Heart left ventricle (tissue), 16 donors: ENCODE measurements at regions not wholly inside any gene's neighbourhood (a gene's known extent, or its start where the extent isn't known, plus 50 kb on each side); places are given as distances from the start of the nearest gene placed in this dataset.

Source experiments
- ATAC-seq, 4 donors: fragments of 200-7000 bp; cut with Tn5 transposase; one replicate each; pipeline ENCODE4 v1.9.1; 2020 to 2022; ENCODE audit warnings: moderate library complexity in 4 of 4, mild to moderate bottlenecking in 3 of 4, moderate number of reproducible peaks in 1 of 4
- DNase-seq, 5 donors: peaks; one replicate each; pipeline ENCODE4 v3.0.0-alpha.2; 2020
- H3K27ac ChIP-seq, 12 donors: fragments of 200-600 bp; sonication (generic) in 4 of 12; one replicate each; pipeline versions ENCODE4 v1.5.0 to v1.8.0; 2016 to 2022; ENCODE audit warnings: mild to moderate bottlenecking in 2 of 12
- H3K27me3 ChIP-seq, 9 donors: fragments of 200-600 bp; sonication (generic) in 2 of 9; one replicate each; pipeline versions ENCODE4 v1.5.1 to v1.8.0; 2016 to 2022; ENCODE audit warnings: mild to moderate bottlenecking in 3 of 9
- H3K36me3 ChIP-seq, 9 donors: fragments of 200-600 bp; sonication (generic) in 2 of 9; one replicate each; pipeline versions ENCODE4 v1.5.0 to v1.8.0; 2018 to 2022; ENCODE audit warnings: mild to moderate bottlenecking in 2 of 9
- H3K4me1 ChIP-seq, 12 donors: fragments of 200-600 bp; sonication (generic) in 4 of 12; one replicate each; pipeline versions ENCODE4 v1.5.0 to v1.8.0; 2016 to 2022; ENCODE audit warnings: mild to moderate bottlenecking in 3 of 12
- H3K4me3 ChIP-seq, 12 donors: fragments of 200-600 bp; sonication (generic) in 4 of 12; one replicate each; pipeline versions ENCODE4 v1.5.0 to v1.8.0; 2017 to 2022; ENCODE audit warnings: mild to moderate bottlenecking in 9 of 12, moderate library complexity in 4 of 12
- H3K9me3 ChIP-seq, 12 donors: fragments of 200-600 bp; sonication (generic) in 4 of 12; one replicate each; pipeline versions ENCODE4 v1.5.0 to v1.8.0; 2016 to 2022; ENCODE audit warnings: mild to moderate bottlenecking in 1 of 12
- CTCF ChIP-seq, 12 donors: fragments of 200-600 bp; sonication (generic) in 4 of 12; IDR thresholded peaks; one replicate each; pipeline versions ENCODE4 v1.5.0 to v1.8.0; 2018 to 2022; ENCODE audit warnings: antibody characterized with exemption in 12 of 12, mild to moderate bottlenecking in 5 of 12
- POLR2A ChIP-seq, 2 donors: fragments of 450-650 bp; IDR thresholded peaks; one replicate each; pipeline ENCODE4 v1.6.1; 2017; ENCODE audit warnings: antibody characterized with exemption in 2 of 2, mild to moderate bottlenecking in 2 of 2, moderate library complexity in 2 of 2
- WGBS, 4 donors: extraction: QIAGEN DNeasy Blood & Tissue Kit in 2 of 4; methylation state at CpG; one replicate each; pipeline versions ENCODE4 v1.1.5 to v1.1.7; 2013 to 2018; 5-methylcytosine and 5-hydroxymethylcytosine counted together
- intact Hi-C, 10 donors: fragments of 100-400 bp; cut with DNase I; formaldehyde crosslinking; loops; one replicate each; pipeline versions ENCODE4 v1.11.1 to v1.14.2; 2022
- donor health status: ischemic (EF 13 %, LVEDD 7.1; RV severe dilation, severe dysfunction).
- donor health status: healthy with polysubstance abuse.
- donor health status: DM: no; HTN: yes; CAD: no.
- donor health status: DM: no; HTN: no; CAD: no.
- donor health status: ischemic (EF 25% LVEDD 6.9; RV normal size, moderate dysfunction).
- donor health status: ischemic (EF 25% LVEDD 5.7; RV mildly dilated, moderate dysfunction).
- donor health status: healthy.
- donor health status: DM: yes; HTN: yes; CAD: no.
- donor health status: ischemic (EF 35%, LVEDD 5.7; RV mildly dilated, moderate dysfunction).
- donor health status: nonischemic (EF 11% LVEDD 7.7; RV severe dilation, severe dysfunction).
- donor health status: DM: yes; HTN: yes; CAD: no.
- donor health status: PGD.
- donor health status: ischemic (EF 29% LVEDD 5.4; RV normal size, mild dysfunction).
- donor health status: nonischemic (EF 23%, LVEDD 6.1; RV moderate dilation, normal function).

GRCh38 chr18:44526705-44527415 lies 153.8 kb upstream of the SETBP1 start:
- no peaks in the 10 kb centered on the region for H3K4me1 ChIP-seq
- no peak overlapping the region for H3K27ac ChIP-seq
- H3K27me3 ChIP-seq = no peaks in the 10 kb centered on the region
- no peak for DNase-seq
- H3K9me3 ChIP-seq = no peaks in the 10 kb centered on the region
- TF ChIP-seq POLR2A (IDR thresholded peaks at IDR 0.05) (no peak), CTCF (IDR thresholded peaks at IDR 0.05) (no peak)
- no peaks in the 10 kb centered on the region for H3K36me3 ChIP-seq
- intact Hi-C loops = no loop called here
- ATAC-seq = no peak
- H3K4me3 ChIP-seq = no peak overlapping the region

- H3K4me1 ChIP-seq = peaks cover 0 to 4% (median 0%) of the 10 kb centered on the region in 12 donors
- no peaks in the 10 kb centered on the region for H3K9me3 ChIP-seq
- TF ChIP-seq CTCF (IDR thresholded peaks at IDR 0.05) (no peak), POLR2A (IDR thresholded peaks at IDR 0.05) (no peak)
- no peak overlapping the region for H3K27ac ChIP-seq
- 87 to 92% (median 88%) methylated on average over 2 of the region's 2 CpGs for WGBS, 4 donors
- no peak overlapping the region for H3K4me3 ChIP-seq
- no peaks in the 10 kb centered on the region for H3K36me3 ChIP-seq
- ATAC-seq = no peak
- no peaks in the 10 kb centered on the region for H3K27me3 ChIP-seq
- no peak for DNase-seq
- intact Hi-C loops = no loop called here
Observed at GRCh38 chr18:44533071-44533470, 147.6 kb upstream of the SETBP1 start.

GRCh38 chr18:44536046-44536445 lies 144.6 kb upstream of the SETBP1 start:
- ATAC-seq = peak in 2 of 4 donors; percentile 49 to 72
- intact Hi-C loops = no loop called here

GRCh38 chr18:44536619-44537018 lies 144.1 kb upstream of the SETBP1 start:
- intact Hi-C loops = no loop called here
- ATAC-seq = no peak
- peaks cover 0 to 4% (median 0%) of the 10 kb centered on the region in 12 donors for H3K4me1 ChIP-seq
- no peak overlapping the region for H3K4me3 ChIP-seq
- no peaks in the 10 kb centered on the region for H3K9me3 ChIP-seq
- H3K27me3 ChIP-seq = no peaks in the 10 kb centered on the region
- WGBS, 4 donors = 44 to 67% (median 52%) methylated on average over 1 of the region's 1 CpG
- no peak for TF ChIP-seq CTCF (IDR thresholded peaks at IDR 0.05)
- TF ChIP-seq POLR2A (IDR thresholded peaks at IDR 0.05) = no peak
- DNase-seq = no peak
- no peaks in the 10 kb centered on the region for H3K36me3 ChIP-seq
- no peak overlapping the region for H3K27ac ChIP-seq

More at GRCh38 chr18:44536046-44536445, 144.6 kb upstream of the SETBP1 start:
- H3K4me3 ChIP-seq = no peak overlapping the region
- no peak for DNase-seq
- no peak for TF ChIP-seq CTCF (IDR thresholded peaks at IDR 0.05)
- no peak for TF ChIP-seq POLR2A (IDR thresholded peaks at IDR 0.05)
- no peaks in the 10 kb centered on the region for H3K9me3 ChIP-seq
- 35 to 60% (median 45%) methylated on average over 1 of the region's 1 CpG for WGBS, 4 donors
- peaks cover 0 to 4% (median 0%) of the 10 kb centered on the region in 12 donors for H3K4me1 ChIP-seq
- H3K27me3 ChIP-seq = no peaks in the 10 kb centered on the region
- no peak overlapping the region for H3K27ac ChIP-seq
- no peaks in the 10 kb centered on the region for H3K36me3 ChIP-seq
